Spinal cord (tissue), 9 donors: ENCODE measurements at regions not wholly inside any gene's neighbourhood (a gene's known extent, or its start where the extent isn't known, plus 50 kb on each side); places are given as distances from the start of the nearest gene placed in this dataset.

Experiments used
- DNase-seq, 6 donors: peaks; one replicate each; pipeline versions ENCODE4 v3.0.0 to v3.0.0-alpha.2; 2013 to 2015; ENCODE audit warnings: low spot score in 6 of 6, low read depth in 4 of 6
- H3K27ac ChIP-seq: one replicate; pipeline ENCODE4 v1.5.1; 2013; ENCODE audit warnings: low read depth, low read length, control low read depth
- H3K27me3 ChIP-seq: one replicate; pipeline ENCODE4 v1.6.1; 2013; ENCODE audit warnings: low read length; ENCODE audit not compliant: control insufficient read depth, insufficient read depth
- H3K36me3 ChIP-seq: one replicate; pipeline ENCODE4 v1.6.1; 2013; ENCODE audit warnings: low read length; ENCODE audit not compliant: control insufficient read depth, insufficient read depth
- H3K4me1 ChIP-seq: one replicate; pipeline ENCODE4 v1.6.1; 2013; ENCODE audit warnings: low read length; ENCODE audit not compliant: control insufficient read depth, insufficient read depth
- H3K4me3 ChIP-seq: one replicate; pipeline ENCODE4 v1.5.1; 2013; ENCODE audit warnings: low read depth, low read length, control low read depth
- H3K9me3 ChIP-seq: one replicate; pipeline ENCODE4 v1.6.1; 2013; ENCODE audit warnings: low read length; ENCODE audit not compliant: control insufficient read depth, insufficient read depth
- WGBS: methylation state at CpG from one replicate; pipeline ENCODE4 v1.1.5; 2013; ENCODE audit warnings: missing lambda C conversion rate; ENCODE audit not compliant: insufficient coverage; 5-methylcytosine and 5-hydroxymethylcytosine counted together
- donor health status: healthy.

DNA sequence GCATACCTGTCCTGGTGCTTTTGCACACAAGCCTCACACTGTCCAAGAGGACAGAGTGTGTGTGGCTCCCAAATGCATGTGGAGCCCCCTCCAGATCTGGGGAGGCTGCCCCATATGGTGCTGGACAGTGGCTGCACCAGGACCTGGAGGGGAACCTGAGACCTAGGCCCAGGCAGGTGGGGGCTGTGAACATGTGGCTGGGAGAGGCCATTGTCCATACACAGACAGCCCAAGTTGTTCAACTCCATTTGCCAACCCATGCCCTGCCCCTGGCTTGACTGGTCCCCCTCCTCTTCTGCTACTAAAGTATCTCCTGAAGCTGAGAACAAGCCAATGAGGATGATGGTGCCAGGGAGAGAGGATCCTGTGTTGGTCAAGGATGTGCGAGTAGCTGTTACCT is 94.0 kb downstream of the ING1 start:
- no peaks in the 10 kb centered on the region for H3K9me3 ChIP-seq
- 100% methylated on average over 1 of the region's 1 CpG for WGBS
- peaks cover 22% of the 10 kb centered on the region for H3K27me3 ChIP-seq
- H3K4me3 ChIP-seq = no peak overlapping the region
- peaks cover 2% of the 10 kb centered on the region for H3K36me3 ChIP-seq
- no peak overlapping the region for H3K27ac ChIP-seq
- peaks cover 19% of the 10 kb centered on the region for H3K4me1 ChIP-seq
- DNase-seq = no peak

DNA sequence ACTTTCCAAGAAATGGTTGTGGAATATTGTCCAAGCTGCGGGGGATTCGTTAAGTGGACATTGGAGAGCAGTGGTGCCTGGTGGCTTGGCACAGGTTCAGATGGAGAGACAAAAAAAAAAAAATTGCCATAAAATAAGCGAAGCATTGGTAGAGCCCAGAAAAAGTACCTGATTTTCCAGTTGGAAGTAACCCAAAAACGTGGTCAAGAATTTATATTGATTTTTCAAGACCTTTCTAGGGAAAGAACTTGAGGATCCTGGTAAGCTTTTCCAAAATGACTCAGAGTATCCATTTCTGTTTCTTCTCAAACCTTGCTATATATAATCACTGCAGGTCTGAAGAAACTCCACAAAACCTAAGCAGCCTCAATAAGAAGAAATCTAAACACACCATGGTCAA is 94.6 kb downstream of the ING1 start:
- no peaks in the 10 kb centered on the region for H3K9me3 ChIP-seq
- DNase-seq = no peak
- WGBS = 81% methylated on average over 4 of the region's 4 CpGs
- H3K27me3 ChIP-seq = peaks cover 26% of the 10 kb centered on the region
- peaks cover 25% of the 10 kb centered on the region for H3K4me1 ChIP-seq
- no peak overlapping the region for H3K4me3 ChIP-seq
- peaks cover 2% of the 10 kb centered on the region for H3K36me3 ChIP-seq
- no peak overlapping the region for H3K27ac ChIP-seq

DNA sequence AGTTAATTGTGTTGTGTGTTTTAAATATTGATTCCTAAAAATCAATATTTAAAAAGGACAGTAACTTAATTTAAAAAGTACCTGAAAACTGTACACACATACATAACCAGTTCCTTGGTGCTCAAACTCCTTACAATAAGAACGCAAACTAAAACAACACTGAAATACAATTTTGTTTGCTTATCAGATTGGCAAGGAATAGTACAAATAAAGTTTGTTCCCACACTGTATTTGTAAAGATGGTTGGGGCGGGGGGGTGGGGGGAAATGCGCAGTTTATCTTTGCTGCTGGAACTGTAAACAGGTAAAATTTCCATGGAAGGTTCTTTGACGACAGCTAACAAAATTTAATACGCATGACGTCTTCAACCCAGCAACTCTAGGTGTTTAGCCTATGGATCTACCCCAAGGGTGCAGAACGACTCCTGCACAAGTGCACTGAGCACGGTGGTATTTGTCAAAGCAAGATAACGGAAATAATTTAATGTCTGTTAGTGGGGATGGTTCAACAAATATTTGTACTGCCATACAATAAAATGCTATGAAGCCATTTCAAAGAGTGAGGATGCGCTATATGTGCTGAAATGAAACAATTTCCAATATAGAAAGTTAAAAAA is 96.5 kb downstream of the ING1 start:
- H3K36me3 ChIP-seq = peaks cover 2% of the 10 kb centered on the region
- no peak overlapping the region for H3K27ac ChIP-seq
- H3K4me1 ChIP-seq = peaks cover 25% of the 10 kb centered on the region
- H3K4me3 ChIP-seq = no peak overlapping the region
- WGBS = 71% methylated on average over 3 of the region's 10 CpGs
- H3K9me3 ChIP-seq = no peaks in the 10 kb centered on the region
- peaks cover 30% of the 10 kb centered on the region for H3K27me3 ChIP-seq
- no peak for DNase-seq

DNA sequence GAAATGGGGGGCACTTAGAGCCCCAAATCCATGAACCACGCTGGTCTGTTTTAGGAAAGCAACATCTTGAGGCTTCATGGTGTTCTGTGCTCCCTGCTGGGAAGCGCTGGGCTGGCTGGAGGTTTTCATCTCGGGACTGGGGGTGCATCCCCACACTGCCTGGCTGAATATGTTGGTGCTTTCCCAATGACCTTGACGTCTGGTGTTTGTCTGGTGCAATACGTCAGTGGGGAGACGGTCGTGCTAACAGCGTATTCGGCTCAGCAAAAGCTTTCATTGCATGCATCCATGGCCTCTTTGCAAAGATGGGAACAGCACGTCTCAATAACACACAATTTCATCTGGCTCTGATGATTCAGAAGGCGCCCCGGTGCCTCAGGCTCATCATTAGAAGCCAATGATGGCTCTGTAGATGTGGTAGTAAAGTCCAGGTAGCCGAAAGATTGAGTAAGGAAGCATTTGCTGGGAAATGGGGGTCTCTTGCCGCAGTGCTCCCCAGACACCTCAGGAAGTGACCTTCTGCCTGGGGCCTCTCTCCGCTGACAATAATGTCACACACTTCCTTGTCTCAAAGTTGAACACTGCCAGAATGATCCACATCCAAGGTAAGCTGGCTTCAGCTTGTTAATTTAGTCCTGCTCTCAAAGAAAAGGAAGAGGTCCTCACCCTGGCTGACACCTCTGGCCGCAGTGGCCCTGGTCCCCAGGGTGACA is 97.7 kb downstream of the ING1 start:
- peaks cover 25% of the 10 kb centered on the region for H3K4me1 ChIP-seq
- peaks cover 30% of the 10 kb centered on the region for H3K27me3 ChIP-seq
- H3K4me3 ChIP-seq = no peak overlapping the region
- peak in 1 of 6 donors; percentile 37 for DNase-seq
- H3K9me3 ChIP-seq = no peaks in the 10 kb centered on the region
- H3K27ac ChIP-seq = no peak overlapping the region
- H3K36me3 ChIP-seq = peaks cover 2% of the 10 kb centered on the region
- 63% methylated on average over 14 of the region's 16 CpGs for WGBS

DNA sequence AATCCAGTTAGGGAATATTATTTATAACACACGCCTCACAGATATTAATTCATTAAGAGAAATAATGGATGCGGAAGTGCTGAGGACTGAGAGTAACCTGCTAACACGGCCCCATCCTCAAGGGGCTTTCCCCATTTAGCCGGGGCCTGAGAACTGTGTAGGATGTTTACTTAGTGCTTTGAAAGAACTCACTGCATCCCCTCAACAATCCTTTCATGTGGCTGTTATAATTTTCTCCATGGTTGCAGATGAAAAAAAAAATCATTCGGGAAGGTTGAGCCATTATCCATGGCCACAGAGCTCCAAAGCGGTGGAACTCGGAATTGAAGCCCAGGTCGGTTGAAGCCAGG is 98.2 kb downstream of the ING1 start:
- DNase-seq = peak in 2 of 6 donors; percentile 30 to 53
- 23% methylated on average over 4 of the region's 8 CpGs for WGBS
- Histone ChIP-seq H3K4me3 (no peak overlapping the region), H3K27me3 (peaks cover 30% of the 10 kb centered on the region), H3K4me1 (peaks cover 25% of the 10 kb centered on the region), H3K9me3 (no peaks in the 10 kb centered on the region), H3K27ac (no peak overlapping the region), H3K36me3 (peaks cover 2% of the 10 kb centered on the region)

DNA sequence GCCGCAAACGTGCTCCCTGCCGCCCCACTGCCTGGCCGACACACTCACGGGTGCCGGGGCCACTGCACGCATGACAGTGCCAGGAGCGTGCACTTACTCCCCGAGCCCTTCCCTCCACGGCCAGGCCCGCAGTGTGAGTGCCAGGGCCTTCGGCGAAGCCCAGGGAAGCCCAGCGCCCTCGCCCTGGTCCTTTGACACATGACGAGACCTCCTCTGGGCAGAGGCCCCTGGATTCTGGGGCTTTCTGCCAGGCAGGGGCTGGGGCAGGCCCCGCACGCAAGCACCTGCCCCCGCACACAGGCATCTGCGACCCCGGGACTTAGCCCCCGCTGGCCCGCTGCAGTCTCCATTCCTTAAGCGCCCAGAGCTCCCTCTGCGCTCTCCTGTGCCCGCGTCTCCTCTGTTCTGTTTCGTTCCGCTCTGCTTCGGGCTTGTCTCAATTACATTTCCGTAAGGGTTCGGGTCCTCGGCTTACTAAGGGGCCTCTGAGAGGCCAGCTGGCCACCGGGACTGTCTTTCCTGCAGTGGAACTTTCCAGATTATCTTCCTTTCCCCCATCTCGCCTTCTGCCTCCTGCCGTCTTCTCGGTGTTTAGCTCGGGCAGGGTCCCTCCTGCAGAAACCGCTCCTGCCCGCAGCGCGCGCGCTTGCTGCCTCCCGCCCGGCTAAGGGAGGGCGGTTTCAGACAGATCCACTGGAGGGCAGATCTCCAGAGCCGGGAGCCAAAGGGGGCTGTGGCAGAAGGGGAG is 98.8 kb downstream of the ING1 start:
- H3K4me3 ChIP-seq = peak overlapping the region; percentile 16
- H3K27me3 ChIP-seq = peaks cover 30% of the 10 kb centered on the region
- H3K36me3 ChIP-seq = peaks cover 2% of the 10 kb centered on the region
- H3K9me3 ChIP-seq = no peaks in the 10 kb centered on the region
- WGBS = 28% methylated on average over 48 of the region's 48 CpGs
- H3K4me1 ChIP-seq = peaks cover 25% of the 10 kb centered on the region
- DNase-seq = peak in 2 of 6 donors; percentile 32 to 57
- no peak overlapping the region for H3K27ac ChIP-seq

DNA sequence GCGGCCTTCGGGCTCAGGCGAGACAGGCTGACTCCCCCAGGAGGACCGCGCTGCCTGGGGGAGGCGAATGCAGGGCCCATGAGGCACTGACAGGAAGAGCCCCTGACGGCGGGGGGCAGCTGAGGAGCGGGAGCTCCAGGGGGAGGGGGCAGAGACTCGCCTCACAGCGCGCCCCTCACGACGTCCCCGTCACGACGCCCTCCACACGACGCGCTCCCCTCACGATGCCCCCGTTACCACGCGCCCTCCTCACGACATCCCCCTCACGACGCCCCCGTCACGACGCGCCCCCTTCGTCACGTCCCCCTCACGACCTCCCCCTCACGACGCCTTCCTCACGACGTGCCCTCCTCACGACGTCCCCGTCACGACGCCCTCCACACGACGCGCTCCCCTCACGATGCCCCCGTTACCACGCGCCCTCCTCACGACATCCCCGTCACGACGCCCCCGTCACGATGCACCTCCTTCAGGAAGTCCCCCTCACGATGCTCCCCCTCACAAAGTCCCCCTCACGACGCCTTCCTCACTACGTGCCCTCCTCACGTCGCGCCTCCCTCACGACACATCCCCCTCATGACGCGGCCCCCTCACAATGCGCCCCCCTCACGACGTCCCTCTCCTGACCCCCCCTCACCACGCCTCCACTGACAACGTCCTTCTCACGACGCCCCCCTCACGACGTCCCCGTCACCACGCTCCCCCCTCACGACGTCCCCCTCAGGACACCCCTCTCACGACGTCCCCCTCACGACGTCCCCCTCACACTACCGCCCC is 99.6 kb downstream of the ING1 start:
- H3K27ac ChIP-seq = no peak overlapping the region
- peaks cover 2% of the 10 kb centered on the region for H3K36me3 ChIP-seq
- H3K9me3 ChIP-seq = no peaks in the 10 kb centered on the region
- 62% methylated on average over 35 of the region's 84 CpGs for whole genome bisulfite sequencing
- H3K27me3 ChIP-seq = peaks cover 30% of the 10 kb centered on the region
- no peak for DNase-seq
- H3K4me3 ChIP-seq = peak overlapping the region; percentile 16
- peaks cover 25% of the 10 kb centered on the region for H3K4me1 ChIP-seq

DNA sequence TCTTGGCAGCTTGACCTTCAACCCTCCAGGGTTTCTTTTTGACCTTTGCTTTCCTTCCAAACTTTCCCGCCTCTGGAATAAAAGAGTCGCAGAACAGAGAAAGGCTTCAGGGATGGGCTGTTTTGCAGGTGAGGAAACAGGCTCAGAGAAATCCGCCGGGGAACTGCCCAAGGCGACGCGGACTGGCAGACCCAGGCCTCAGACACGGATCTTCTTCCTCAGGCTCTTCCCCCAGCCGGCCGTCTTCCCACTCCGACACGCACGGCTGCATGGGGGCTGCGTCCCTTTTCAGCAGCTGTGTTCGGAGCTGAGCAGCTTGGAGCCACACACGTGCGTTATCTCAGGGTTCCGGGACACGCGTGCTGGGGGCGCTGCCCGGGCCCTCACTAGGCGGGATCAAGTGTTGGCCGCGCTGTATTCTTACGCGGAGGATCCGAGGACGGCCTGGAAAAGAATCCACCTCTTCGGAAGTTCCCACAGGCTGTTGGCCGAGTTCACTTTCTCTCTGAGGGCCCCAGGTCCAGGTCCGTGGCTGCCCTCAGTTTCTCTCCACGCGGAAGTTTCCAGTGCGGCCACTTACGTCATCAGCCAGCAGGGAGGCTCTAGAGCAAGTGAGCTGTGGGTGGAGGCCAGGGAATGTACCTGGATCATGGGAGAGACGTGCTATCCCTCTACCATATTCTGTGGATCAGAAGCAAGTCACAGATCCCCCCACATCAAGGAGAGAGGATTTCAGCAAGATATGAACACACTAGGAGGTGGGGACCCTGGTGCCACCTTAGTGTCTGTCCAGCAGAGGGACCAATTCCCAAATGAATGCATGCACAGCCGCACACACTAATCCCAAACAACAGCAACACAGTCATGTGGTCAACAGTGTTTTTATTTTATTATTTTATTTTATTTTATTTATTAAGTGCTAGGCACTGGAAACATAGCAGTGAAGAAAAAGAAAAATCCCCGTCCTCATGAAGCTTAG is 100.4 kb downstream of the ING1 start:
- H3K4me3 ChIP-seq = no peak overlapping the region
- 92% methylated on average over 31 of the region's 39 CpGs for WGBS
- H3K36me3 ChIP-seq = peaks cover 2% of the 10 kb centered on the region
- H3K27me3 ChIP-seq = peaks cover 30% of the 10 kb centered on the region
- H3K27ac ChIP-seq = no peak overlapping the region
- H3K4me1 ChIP-seq = peaks cover 25% of the 10 kb centered on the region
- no peak for DNase-seq
- no peaks in the 10 kb centered on the region for H3K9me3 ChIP-seq
